Mesendoderm (in vitro differentiated cells): ENCODE measurements at regions not wholly inside any gene's neighbourhood (a gene's known extent, or its start where the extent isn't known, plus 50 kb on each side); places are given as distances from the start of the nearest gene placed in this dataset.

Experiments used
- DNase-seq: peaks from one replicate; pipeline ENCODE4 v3.0.0; 2013
- H2AK5ac ChIP-seq: 2 replicates; pipeline ENCODE4 v1.6.1; 2013; ENCODE audit warnings: low read length, inconsistent platforms
- H2BK120ac ChIP-seq: 2 replicates; pipeline ENCODE4 v1.6.1; 2013; ENCODE audit warnings: low read depth, mild to moderate bottlenecking, low read length, moderate library complexity, mixed read lengths
- H2BK15ac ChIP-seq: replicated peaks from 2 replicates; pipeline ENCODE4 v1.6.1; 2013; ENCODE audit warnings: low read depth, mild to moderate bottlenecking, moderate library complexity
- H2BK5ac ChIP-seq: 2 replicates; pipeline ENCODE4 v1.6.1; 2013; ENCODE audit warnings: low read length, inconsistent platforms
- H3K18ac ChIP-seq: 2 replicates; pipeline ENCODE4 v1.6.1; 2013; ENCODE audit warnings: mild to moderate bottlenecking, low read length, mixed read lengths
- H3K23ac ChIP-seq: one replicate; pipeline ENCODE4 v1.6.1; 2013; ENCODE audit warnings: low read length
- H3K27ac ChIP-seq: 2 replicates; pipeline ENCODE4 v1.5.1; 2013; ENCODE audit warnings: low read depth, mild to moderate bottlenecking, inconsistent platforms, low read length, moderate library complexity
- H3K27me3 ChIP-seq: 2 replicates; pipeline ENCODE4 v1.6.1; 2013; ENCODE audit warnings: low read length, control low read depth, mild to moderate bottlenecking, inconsistent platforms; ENCODE audit not compliant: insufficient read depth, poor library complexity
- H3K36me3 ChIP-seq: 2 replicates; pipeline ENCODE4 v1.6.1; 2013; ENCODE audit warnings: low read length, inconsistent platforms; ENCODE audit not compliant: control insufficient read depth, insufficient read depth
- H3K4ac ChIP-seq: one replicate; pipeline ENCODE4 v1.6.1; 2013; ENCODE audit warnings: low read depth, mild to moderate bottlenecking, low read length, moderate library complexity
- H3K4me1 ChIP-seq: 2 replicates; pipeline ENCODE4 v1.6.1; 2013; ENCODE audit warnings: low read depth, low read length, inconsistent platforms; ENCODE audit not compliant: control insufficient read depth
- H3K4me2 ChIP-seq: 2 replicates; pipeline ENCODE4 v1.6.1; 2013; ENCODE audit warnings: low read length
- H3K4me3 ChIP-seq: 2 replicates; pipeline ENCODE4 v1.5.1; 2013; ENCODE audit warnings: mild to moderate bottlenecking, low read length
- H3K56ac ChIP-seq: one replicate; pipeline ENCODE4 v1.6.1; 2013; ENCODE audit warnings: low read length
- H3K79me1 ChIP-seq: 2 replicates; pipeline ENCODE4 v1.6.1; 2013; ENCODE audit warnings: low read length, inconsistent platforms
- H3K79me2 ChIP-seq: 2 replicates; pipeline ENCODE4 v1.6.1; 2013; ENCODE audit warnings: mild to moderate bottlenecking, low read length; ENCODE audit not compliant: control insufficient read depth, insufficient read depth
- H3K9ac ChIP-seq: 2 replicates; pipeline ENCODE4 v1.6.1; 2013; ENCODE audit warnings: low read length, inconsistent platforms
- H4K5ac ChIP-seq: one replicate; pipeline ENCODE4 v1.6.1; 2013; ENCODE audit warnings: low read length
- H4K8ac ChIP-seq: one replicate; pipeline ENCODE4 v1.6.1; 2013; ENCODE audit warnings: low read depth, mild to moderate bottlenecking, control low read depth, low read length, moderate library complexity
- WGBS: extraction: QIAGEN DNeasy Blood & Tissue Kit; methylation state at CpG from one replicate; pipeline ENCODE4 v1.1.7; 2013; ENCODE audit warnings: low lambda C conversion rate, missing lambda C conversion rate; ENCODE audit not compliant: insufficient coverage; ENCODE audit errors: extremely low coverage; 5-methylcytosine and 5-hydroxymethylcytosine counted together

GRCh38 chr10:107443326-107443725 is 278.8 kb upstream of the SORCS1 start:
- Histone ChIP-seq H3K18ac (no peak overlapping the region), H3K56ac (no peak overlapping the region), H3K9ac (no peak overlapping the region), H3K36me3 (no peaks in the 10 kb centered on the region), H3K4ac (no peak overlapping the region), H2BK5ac (no peak overlapping the region), H3K79me1 (no peaks in the 10 kb centered on the region), H3K4me2 (no peak overlapping the region), H3K27me3 (no peaks in the 10 kb centered on the region), H3K4me1 (no peaks in the 10 kb centered on the region), H2BK15ac (no peak overlapping the region), H3K79me2 (no peaks in the 10 kb centered on the region), H4K8ac (no peak overlapping the region), H4K5ac (no peak overlapping the region), H2AK5ac (no peak overlapping the region), H3K4me3 (no peak overlapping the region), H3K23ac (no peak overlapping the region), H2BK120ac (no peak overlapping the region), H3K27ac (no peak overlapping the region)
- DNase-seq, result no peak
- no CpG with 5 or more reads among the region's 1 CpG for WGBS

- Histone ChIP-seq H3K79me2 (no peaks in the 10 kb centered on the region), H2BK5ac (no peak overlapping the region), H3K9ac (no peak overlapping the region), H3K56ac (no peak overlapping the region), H3K27ac (no peak overlapping the region), H3K27me3 (no peaks in the 10 kb centered on the region), H2AK5ac (no peak overlapping the region), H3K79me1 (no peaks in the 10 kb centered on the region), H3K36me3 (no peaks in the 10 kb centered on the region), H3K4me2 (no peak overlapping the region), H3K23ac (no peak overlapping the region), H3K4me1 (no peaks in the 10 kb centered on the region), H3K4me3 (no peak overlapping the region), H4K8ac (no peak overlapping the region), H3K18ac (no peak overlapping the region), H2BK120ac (no peak overlapping the region), H2BK15ac (no peak overlapping the region), H4K5ac (no peak overlapping the region), H3K4ac (no peak overlapping the region)
- no peak for DNase-seq
- no CpG with 5 or more reads among the region's 5 CpGs for WGBS
Measured at GRCh38 chr10:107442035-107442505, 277.6 kb upstream of the SORCS1 start.

GRCh38 chr10:107440741-107441140 is 276.2 kb upstream of the SORCS1 start:
- Histone ChIP-seq H2BK15ac (no peak overlapping the region), H4K8ac (no peak overlapping the region), H3K9ac (no peak overlapping the region), H3K79me1 (no peaks in the 10 kb centered on the region), H3K56ac (no peak overlapping the region), H2BK5ac (no peak overlapping the region), H4K5ac (no peak overlapping the region), H3K79me2 (no peaks in the 10 kb centered on the region), H3K4me1 (no peaks in the 10 kb centered on the region), H3K4me3 (no peak overlapping the region), H3K36me3 (no peaks in the 10 kb centered on the region), H3K23ac (no peak overlapping the region), H2BK120ac (no peak overlapping the region), H3K27ac (no peak overlapping the region), H2AK5ac (no peak overlapping the region), H3K27me3 (no peaks in the 10 kb centered on the region), H3K18ac (no peak overlapping the region), H3K4ac (no peak overlapping the region), H3K4me2 (no peak overlapping the region)
- DNase-seq, result no peak
- WGBS, result no CpG with 5 or more reads among the region's 5 CpGs

GRCh38 chr10:107437921-107438320 is 273.4 kb upstream of the SORCS1 start:
- Histone ChIP-seq H2BK15ac (no peak overlapping the region), H3K4me2 (no peak overlapping the region), H3K9ac (no peak overlapping the region), H3K56ac (no peak overlapping the region), H3K79me2 (no peaks in the 10 kb centered on the region), H2AK5ac (no peak overlapping the region), H3K23ac (no peak overlapping the region), H3K27ac (no peak overlapping the region), H2BK120ac (no peak overlapping the region), H3K36me3 (no peaks in the 10 kb centered on the region), H3K4me1 (no peaks in the 10 kb centered on the region), H3K18ac (no peak overlapping the region), H4K5ac (no peak overlapping the region), H3K4me3 (no peak overlapping the region), H3K79me1 (no peaks in the 10 kb centered on the region), H2BK5ac (no peak overlapping the region), H3K27me3 (no peaks in the 10 kb centered on the region), H3K4ac (no peak overlapping the region), H4K8ac (peak overlapping the region; percentile 76)
- whole genome bisulfite sequencing, result no CpG with 5 or more reads among the region's 2 CpGs
- no peak for DNase-seq

- H2AK5ac ChIP-seq, result no peak overlapping the region
- no peak overlapping the region for H4K8ac ChIP-seq
- H3K79me2 ChIP-seq, result no peaks in the 10 kb centered on the region
- H2BK120ac ChIP-seq, result no peak overlapping the region
- H4K5ac ChIP-seq, result no peak overlapping the region
- H3K23ac ChIP-seq, result no peak overlapping the region
- no peak overlapping the region for H3K9ac ChIP-seq
- no peak overlapping the region for H2BK15ac ChIP-seq
- H3K4me3 ChIP-seq, result no peak overlapping the region
- H3K36me3 ChIP-seq, result no peaks in the 10 kb centered on the region
- no peaks in the 10 kb centered on the region for H3K27me3 ChIP-seq
- DNase-seq, result no peak
- WGBS, result 100% methylated on average over 1 of the region's 1 CpG
- H3K4me2 ChIP-seq, result no peak overlapping the region
- no peak overlapping the region for H3K56ac ChIP-seq
- no peak overlapping the region for H2BK5ac ChIP-seq
- no peak overlapping the region for H3K4ac ChIP-seq
- no peaks in the 10 kb centered on the region for H3K4me1 ChIP-seq
- no peaks in the 10 kb centered on the region for H3K79me1 ChIP-seq
- H3K18ac ChIP-seq, result no peak overlapping the region
- H3K27ac ChIP-seq, result no peak overlapping the region
Measured at GRCh38 chr10:107436568-107436967, 272.1 kb upstream of the SORCS1 start.

GRCh38 chr10:107434854-107435253 is 270.3 kb upstream of the SORCS1 start:
- H2BK120ac ChIP-seq, result no peak overlapping the region
- no CpG with 5 or more reads among the region's 5 CpGs for WGBS
- H2AK5ac ChIP-seq, result no peak overlapping the region
- no peaks in the 10 kb centered on the region for H3K79me2 ChIP-seq
- no peak overlapping the region for H3K18ac ChIP-seq
- no peak overlapping the region for H4K8ac ChIP-seq
- H4K5ac ChIP-seq, result no peak overlapping the region
- H3K79me1 ChIP-seq, result no peaks in the 10 kb centered on the region
- no peak overlapping the region for H3K56ac ChIP-seq
- H2BK5ac ChIP-seq, result no peak overlapping the region
- no peak overlapping the region for H3K9ac ChIP-seq
- H3K23ac ChIP-seq, result no peak overlapping the region
- H3K4me3 ChIP-seq, result no peak overlapping the region
- no peak overlapping the region for H2BK15ac ChIP-seq
- no peaks in the 10 kb centered on the region for H3K27me3 ChIP-seq
- no peaks in the 10 kb centered on the region for H3K4me1 ChIP-seq
- no peak overlapping the region for H3K27ac ChIP-seq
- no peak for DNase-seq
- H3K36me3 ChIP-seq, result no peaks in the 10 kb centered on the region
- H3K4ac ChIP-seq, result no peak overlapping the region
- no peak overlapping the region for H3K4me2 ChIP-seq
